B cell (primary cell): ENCODE measurements at regions not wholly inside any gene's neighbourhood (a gene's known extent, or its start where the extent isn't known, plus 50 kb on each side); places are given as distances from the start of the nearest gene placed in this dataset.

ENCODE experiments used
- ATAC-seq: fragments of 200-7000 bp; cut with Tn5 transposase; one replicate; pipeline ENCODE4 v1.10.0; 2021; ENCODE audit warnings: low read depth, mild to moderate bottlenecking, moderate number of reproducible peaks, moderate library complexity
- CTCF ChIA-PET: fragments of 350-600 bp; sonication (Branson Sonifier 250); formaldehyde crosslinking; loops from one replicate; lab custom pipeline; 2021; ENCODE audit warnings: antibody characterized with exemption, inconsistent platforms; lab: Charles Lee
- POLR2A ChIA-PET: fragments of 350-600 bp; sonication (Branson Sonifier 250); formaldehyde crosslinking; loops from one replicate; lab custom pipeline; 2021; ENCODE audit warnings: antibody characterized with exemption; lab: Charles Lee
- DNase-seq: peaks from one replicate; pipeline ENCODE4 v3.0.0; 2013
- H2AFZ ChIP-seq: 2 replicates; pipeline ENCODE4 v1.6.1; 2012; ENCODE audit warnings: mild to moderate bottlenecking, low read depth, low read length; ENCODE audit not compliant: insufficient read depth, poor library complexity, severe bottlenecking
- H3K27ac ChIP-seq, 2 donors: 1 replicate in 1 of 2; 2 replicates in 1 of 2; pipeline ENCODE4 v1.5.1; 2012 to 2013; ENCODE audit warnings: low read length in 2 of 2, mild to moderate bottlenecking in 2 of 2, moderate library complexity in 1 of 2
- H3K27me3 ChIP-seq, 4 experiments: fragments of 200-600 bp in 1 of 4; sonication (generic) in 1 of 4; replicated peaks in 1 of 4; 1 replicate in 2 of 4; 2 replicates in 2 of 4; pipeline versions ENCODE4 v1.6.1 to v1.7.0; 2013 to 2016; ENCODE audit warnings: low read length in 3 of 4, mild to moderate bottlenecking in 2 of 4, mixed read lengths in 1 of 4, moderate library complexity in 1 of 4; ENCODE audit not compliant: insufficient read depth in 4 of 4, control insufficient read depth in 3 of 4; ENCODE audit errors: control extremely low read depth in 1 of 4
- H3K36me3 ChIP-seq, 2 experiments: replicated peaks in 1 of 2; 1 replicate in 1 of 2; 2 replicates in 1 of 2; pipeline versions ENCODE4 v1.6.1 to v1.7.1; 2013; ENCODE audit warnings: low read length in 1 of 2; ENCODE audit not compliant: insufficient read depth in 2 of 2, control insufficient read depth in 1 of 2; ENCODE audit errors: control extremely low read depth in 1 of 2, extremely low read depth in 1 of 2
- H3K4me1 ChIP-seq, 2 donors: fragments of 200-600 bp in 1 of 2; sonication (generic) in 1 of 2; 1 replicate in 1 of 2; 2 replicates in 1 of 2; pipeline versions ENCODE4 v1.5.1 to v1.6.1; 2013 to 2017; ENCODE audit warnings: low read length in 2 of 2; ENCODE audit not compliant: control insufficient read depth in 2 of 2, insufficient read depth in 2 of 2
- H3K4me2 ChIP-seq: replicated peaks from 2 replicates; pipeline ENCODE3; 2012; ENCODE audit warnings: mild to moderate bottlenecking, low read depth, low read length; ENCODE audit not compliant: poor library complexity, severe bottlenecking
- H3K4me3 ChIP-seq, 5 experiments: fragments of 200-600 bp in 1 of 5; sonication (generic) in 1 of 5; 1 replicate in 3 of 5; 2 replicates in 2 of 5; pipeline versions ENCODE4 v1.5.1 to v1.7.0; 2011 to 2016; ENCODE audit warnings: low read length in 4 of 5, mild to moderate bottlenecking in 4 of 5, low read depth in 2 of 5, control low read depth in 1 of 5, moderate library complexity in 1 of 5; ENCODE audit not compliant: insufficient read depth in 1 of 5; ENCODE audit errors: control extremely low read depth in 1 of 5, extremely low read depth in 1 of 5
- H3K79me2 ChIP-seq: fragments of 200-600 bp; sonication (generic); one replicate; pipeline ENCODE4 v1.6.0; 2016; ENCODE audit warnings: low read length; ENCODE audit not compliant: control insufficient read depth, insufficient read depth
- H3K9ac ChIP-seq: fragments of 200-600 bp; sonication (generic); 2 replicates; pipeline ENCODE4 v1.6.1; 2017; ENCODE audit warnings: mild to moderate bottlenecking, low read length, moderate library complexity
- H3K9me3 ChIP-seq, 3 donors: one replicate each; pipeline versions ENCODE4 v1.6.1 to v1.7.1; 2013; ENCODE audit warnings: low read length in 2 of 3; ENCODE audit not compliant: control insufficient read depth in 2 of 3, insufficient read depth in 1 of 3; ENCODE audit errors: control extremely low read depth in 1 of 3
- H4K20me1 ChIP-seq: 2 replicates; pipeline ENCODE4 v1.6.0; 2012; ENCODE audit warnings: mild to moderate bottlenecking, low read length; ENCODE audit not compliant: insufficient read depth, control insufficient read depth, poor library complexity, severe bottlenecking
- H3K27ac Mint-ChIP-seq: one replicate; pipeline ENCODE4 v1.8.0; 2021; ENCODE audit warnings: mixed read lengths
- H3K27me3 Mint-ChIP-seq: one replicate; pipeline ENCODE4 v1.8.0; 2021; ENCODE audit warnings: mixed read lengths
- H3K4me1 Mint-ChIP-seq: one replicate; pipeline ENCODE4 v1.8.0; 2021; ENCODE audit warnings: mixed read lengths
- H3K4me3 Mint-ChIP-seq: one replicate; pipeline ENCODE4 v1.8.0; 2021; ENCODE audit warnings: mixed read lengths
- H3K9me3 Mint-ChIP-seq: one replicate; pipeline ENCODE4 v1.8.0; 2022; ENCODE audit warnings: mixed read lengths; ENCODE audit not compliant: insufficient read depth
- EZH2 ChIP-seq: IDR thresholded peaks from 2 replicates; pipeline ENCODE4 v1.6.1; 2012; ENCODE audit warnings: borderline replicate concordance, low read depth, mild to moderate bottlenecking, moderate library complexity, low read length; ENCODE audit not compliant: insufficient read depth, poor library complexity, severe bottlenecking
- WGBS: methylation state at CpG from one replicate; pipeline ENCODE4 v1.1.5; 2013; ENCODE audit warnings: missing lambda C conversion rate; ENCODE audit not compliant: insufficient coverage; 5-methylcytosine and 5-hydroxymethylcytosine counted together
- intact Hi-C: fragments of 100-400 bp; cut with micrococcal nuclease; formaldehyde crosslinking; loops from one replicate; pipeline ENCODE4 v1.10.0; 2022
- TF ChIP-seq, protein P1 (sequence below): fragments of 200-600 bp; IDR thresholded peaks from one replicate; pipeline ENCODE4 v1.8.0; 2022; ENCODE audit warnings: antibody characterized with exemption, mild to moderate bottlenecking

DNA sequence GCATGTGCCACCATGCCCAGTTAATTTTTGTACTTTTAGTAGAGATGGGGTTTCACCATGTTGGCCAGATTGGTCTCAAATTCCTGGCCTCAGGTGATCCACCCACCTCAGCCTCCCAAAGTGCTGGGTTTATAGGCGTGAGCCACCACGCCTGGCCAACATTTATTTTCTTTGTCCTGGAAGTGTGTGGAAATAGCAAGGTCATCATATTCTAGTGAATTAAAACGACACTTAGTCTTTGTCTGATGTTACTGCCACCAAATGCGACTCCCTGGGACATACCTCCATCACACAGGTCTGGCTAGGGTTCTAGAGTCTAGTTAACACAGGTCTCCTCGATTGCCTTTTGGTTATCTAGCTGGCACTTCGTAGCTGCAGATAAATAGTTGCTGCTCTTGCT, 203.1 kb downstream of the AASDH start:
- DNase-seq = no peak
- POLR2A ChIA-PET = no interaction called here
- Mint-ChIP-seq H3K27ac (peak overlapping the region; percentile 87), H3K9me3 (no peaks in the 10 kb centered on the region), H3K27me3 (no peaks in the 10 kb centered on the region), H3K4me3 (no peak overlapping the region), H3K4me1 (peaks cover 31% of the 10 kb centered on the region)
- Histone ChIP-seq H3K4me3 (peak overlapping the region in 1 of 5 experiments; percentile 22), H2AFZ (peak overlapping the region; percentile 74), H3K27ac (peak overlapping the region; percentile 4 to 74), H3K4me1 (peaks cover 14 to 15% of the 10 kb centered on the region in 2 donors), H3K79me2 (no peaks in the 10 kb centered on the region), H3K9me3 (no peaks in the 10 kb centered on the region), H3K27me3 (no peaks in the 10 kb centered on the region), H3K9ac (no peak overlapping the region), H3K4me2 (no peak overlapping the region), H3K36me3 (no peaks in the 10 kb centered on the region), H4K20me1 (no peaks in the 10 kb centered on the region)
- CTCF ChIA-PET = no interaction called here
- WGBS = 100% methylated on average over 4 of the region's 6 CpGs
- ATAC-seq = no peak
- TF ChIP-seq, protein P1, sequence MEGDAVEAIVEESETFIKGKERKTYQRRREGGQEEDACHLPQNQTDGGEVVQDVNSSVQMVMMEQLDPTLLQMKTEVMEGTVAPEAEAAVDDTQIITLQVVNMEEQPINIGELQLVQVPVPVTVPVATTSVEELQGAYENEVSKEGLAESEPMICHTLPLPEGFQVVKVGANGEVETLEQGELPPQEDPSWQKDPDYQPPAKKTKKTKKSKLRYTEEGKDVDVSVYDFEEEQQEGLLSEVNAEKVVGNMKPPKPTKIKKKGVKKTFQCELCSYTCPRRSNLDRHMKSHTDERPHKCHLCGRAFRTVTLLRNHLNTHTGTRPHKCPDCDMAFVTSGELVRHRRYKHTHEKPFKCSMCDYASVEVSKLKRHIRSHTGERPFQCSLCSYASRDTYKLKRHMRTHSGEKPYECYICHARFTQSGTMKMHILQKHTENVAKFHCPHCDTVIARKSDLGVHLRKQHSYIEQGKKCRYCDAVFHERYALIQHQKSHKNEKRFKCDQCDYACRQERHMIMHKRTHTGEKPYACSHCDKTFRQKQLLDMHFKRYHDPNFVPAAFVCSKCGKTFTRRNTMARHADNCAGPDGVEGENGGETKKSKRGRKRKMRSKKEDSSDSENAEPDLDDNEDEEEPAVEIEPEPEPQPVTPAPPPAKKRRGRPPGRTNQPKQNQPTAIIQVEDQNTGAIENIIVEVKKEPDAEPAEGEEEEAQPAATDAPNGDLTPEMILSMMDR = no peak
- no peak for TF ChIP-seq EZH2
- intact Hi-C loops = no loop called here

GRCh38 chr4:56183344-56183959, 203.8 kb downstream of the AASDH start:
- peak overlapping the region; percentile 87 for H3K27ac Mint-ChIP-seq
- 62% methylated on average over 8 of the region's 11 CpGs for WGBS
- peak overlapping the region; percentile 74 for H2AFZ ChIP-seq

More at GRCh38 chr4:56183344-56183959, 203.8 kb downstream of the AASDH start:
- Histone ChIP-seq H3K4me2 (peak overlapping the region; percentile 48), H3K9me3 (no peaks in the 10 kb centered on the region), H3K27me3 (no peaks in the 10 kb centered on the region), H3K9ac (peak overlapping the region; percentile 16), H3K4me3 (peak overlapping the region in 2 of 5 experiments; percentile 2 to 22), H3K36me3 (no peaks in the 10 kb centered on the region), H4K20me1 (no peaks in the 10 kb centered on the region), H3K79me2 (no peaks in the 10 kb centered on the region), H3K4me1 (peaks cover 14 to 15% of the 10 kb centered on the region in 2 donors), H3K27ac (peak overlapping the region; percentile 41 to 74)
- peaks cover 31% of the 10 kb centered on the region for H3K4me1 Mint-ChIP-seq
- POLR2A ChIA-PET = no interaction called here
- CTCF ChIA-PET = interaction anchor here (0.6 kb wide), 1 partner anchor 1130 kb away, joined by 3 read pairs; no protein-coding TSS in a partner anchor
- no peaks in the 10 kb centered on the region for H3K9me3 Mint-ChIP-seq
- no peak for TF ChIP-seq EZH2
- TF ChIP-seq, protein P1 = no peak
- intact Hi-C loops = no loop called here
- peak; percentile 64 for ATAC-seq
- H3K27me3 Mint-ChIP-seq = no peaks in the 10 kb centered on the region
- peak; percentile 59 for DNase-seq
- peak overlapping the region; percentile 72 for H3K4me3 Mint-ChIP-seq
